ENCODE measurements at regions not wholly inside any gene's neighbourhood (a gene's known extent, or its start where the extent isn't known, plus 50 kb on each side); places are given as distances from the start of the nearest gene placed in this dataset.

- no peak for DNase-seq (ENCODE audit: low read depth in 2 of 2)
Measured at GRCh38 chr20:51880188-51880587, 77.9 kb upstream of the SALL4 start.

- no peak for DNase-seq (ENCODE audit: low read depth in 2 of 2)
Measured at GRCh38 chr20:51876313-51876940, 74.1 kb upstream of the SALL4 start.

- no peak for DNase-seq (ENCODE audit: low read depth in 2 of 2)
Measured at GRCh38 chr20:51873652-51874051, 71.3 kb upstream of the SALL4 start.

- no peak for DNase-seq (ENCODE audit: low read depth in 2 of 2)
Measured at GRCh38 chr20:51871943-51872342, 69.6 kb upstream of the SALL4 start.

GRCh38 chr20:51869002-51869401 is 66.7 kb upstream of the SALL4 start:
- DNase-seq (ENCODE audit: low read depth in 2 of 2): no peak

GRCh38 chr20:51867251-51867650 is 64.9 kb upstream of the SALL4 start:
- no peak for DNase-seq (ENCODE audit: low read depth in 2 of 2)

GRCh38 chr20:51864967-51865366 is 62.6 kb upstream of the SALL4 start:
- DNase-seq (ENCODE audit: low read depth in 2 of 2): no peak

GRCh38 chr20:51862796-51863195 is 60.5 kb upstream of the SALL4 start:
- DNase-seq (ENCODE audit: low read depth in 2 of 2): no peak

GRCh38 chr20:51861726-51862466 is 59.6 kb upstream of the SALL4 start:
- no peak for DNase-seq (ENCODE audit: low read depth in 2 of 2)

- DNase-seq (ENCODE audit: low read depth in 2 of 2): no peak
Measured at GRCh38 chr20:51860111-51860882, 58.0 kb upstream of the SALL4 start.

- DNase-seq (ENCODE audit: low read depth in 2 of 2): no peak
Measured at GRCh38 chr20:51856432-51856831, 54.1 kb upstream of the SALL4 start.

GRCh38 chr20:51854921-51855320 is 52.6 kb upstream of the SALL4 start:
- DNase-seq (ENCODE audit: low read depth in 2 of 2): no peak

All from stimulated activated CD8-positive, alpha-beta memory T cell treated with anti-CD3 and anti-CD28 coated beads, Interleukin-15, amount 100 ng/mL, for 48 hours (primary cell).